OCI-LY3 (cell line): ENCODE measurements at regions not wholly inside any gene's neighbourhood (a gene's known extent, or its start where the extent isn't known, plus 50 kb on each side); places are given as distances from the start of the nearest gene placed in this dataset.

Experiments used
- H2AFZ ChIP-seq: fragments of 200-600, 300-600 bp; shearing (Covaris generic); 2 replicates; pipeline ENCODE4 v1.6.0; 2014; ENCODE audit warnings: antibody characterized with exemption, low read depth, low read length
- H3K27ac ChIP-seq: fragments of 200-600, 300-600 bp; sonication (generic); 2 replicates; pipeline ENCODE4 v1.5.1; 2014; ENCODE audit warnings: mild to moderate bottlenecking, low read length, moderate library complexity, mixed read lengths
- H3K27me3 ChIP-seq: fragments of 200-600, 300-600 bp; sonication (generic); 2 replicates; pipeline ENCODE4 v1.6.1; 2014; ENCODE audit warnings: low read depth, low read length, mixed read lengths
- H3K36me3 ChIP-seq: fragments of 200-600, 300-600 bp; sonication (generic); replicated peaks from 2 replicates; pipeline ENCODE3; 2014; ENCODE audit warnings: low read depth, low read length, mixed read lengths
- H3K4me1 ChIP-seq: fragments of 300-600, 200-600 bp; sonication (generic); 2 replicates; pipeline ENCODE4 v1.6.1; 2014; ENCODE audit warnings: low read length, mixed read lengths
- H3K4me2 ChIP-seq: fragments of 200-600, 300-600 bp; sonication (generic); 2 replicates; pipeline ENCODE4 v1.6.1; 2014; ENCODE audit warnings: low read length, mixed read lengths
- H3K4me3 ChIP-seq: fragments of 300-600, 200-600 bp; sonication (generic); 2 replicates; pipeline ENCODE4 v1.5.1; 2014; ENCODE audit warnings: antibody characterized with exemption, mild to moderate bottlenecking, low read length, moderate library complexity
- H3K79me2 ChIP-seq: fragments of 300-600, 200-600 bp; shearing (Covaris generic); 2 replicates; pipeline ENCODE4 v1.6.1; 2014; ENCODE audit warnings: mild to moderate bottlenecking, low read length, mixed read lengths
- H3K9ac ChIP-seq: fragments of 300-600, 200-600 bp; shearing (Covaris generic); 2 replicates; pipeline ENCODE4 v1.6.0; 2014; ENCODE audit warnings: mild to moderate bottlenecking, low read length, moderate library complexity
- H3K9me3 ChIP-seq: fragments of 200-600, 300-600 bp; shearing (Covaris generic); 2 replicates; pipeline ENCODE4 v1.6.1; 2014; ENCODE audit warnings: low read length, mixed read lengths; ENCODE audit not compliant: insufficient read depth
- H4K20me1 ChIP-seq: fragments of 200-600, 300-600 bp; sonication (generic); 2 replicates; pipeline ENCODE4 v1.6.1; 2016; ENCODE audit warnings: low read length, mixed read lengths; ENCODE audit not compliant: insufficient read depth
- EZH2phosphoT487 ChIP-seq: fragments of 200-600 bp; shearing (Covaris generic); IDR thresholded peaks from 2 replicates; pipeline ENCODE4 v1.6.1; 2018; ENCODE audit warnings: antibody characterized with exemption, mixed run types, low read depth
- TF ChIP-seq, protein P1 (sequence below): fragments of 200-600, 300-600 bp; sonication (generic); IDR thresholded peaks from 2 replicates; pipeline ENCODE4 v1.5.1; 2014; ENCODE audit warnings: antibody characterized with exemption, low read length, low read depth

GRCh38 chr2:142782942-142783443 lies 94.5 kb upstream of the KYNU start:
- Histone ChIP-seq H3K36me3 (no peaks in the 10 kb centered on the region), H3K27ac (no peak overlapping the region), H3K4me2 (no peak overlapping the region), H3K27me3 (no peaks in the 10 kb centered on the region), H3K9ac (no peak overlapping the region), H4K20me1 (no peaks in the 10 kb centered on the region), H2AFZ (no peak overlapping the region), H3K79me2 (no peaks in the 10 kb centered on the region), H3K9me3 (no peaks in the 10 kb centered on the region), H3K4me3 (no peak overlapping the region), H3K4me1 (no peaks in the 10 kb centered on the region)
- TF ChIP-seq, protein P1, sequence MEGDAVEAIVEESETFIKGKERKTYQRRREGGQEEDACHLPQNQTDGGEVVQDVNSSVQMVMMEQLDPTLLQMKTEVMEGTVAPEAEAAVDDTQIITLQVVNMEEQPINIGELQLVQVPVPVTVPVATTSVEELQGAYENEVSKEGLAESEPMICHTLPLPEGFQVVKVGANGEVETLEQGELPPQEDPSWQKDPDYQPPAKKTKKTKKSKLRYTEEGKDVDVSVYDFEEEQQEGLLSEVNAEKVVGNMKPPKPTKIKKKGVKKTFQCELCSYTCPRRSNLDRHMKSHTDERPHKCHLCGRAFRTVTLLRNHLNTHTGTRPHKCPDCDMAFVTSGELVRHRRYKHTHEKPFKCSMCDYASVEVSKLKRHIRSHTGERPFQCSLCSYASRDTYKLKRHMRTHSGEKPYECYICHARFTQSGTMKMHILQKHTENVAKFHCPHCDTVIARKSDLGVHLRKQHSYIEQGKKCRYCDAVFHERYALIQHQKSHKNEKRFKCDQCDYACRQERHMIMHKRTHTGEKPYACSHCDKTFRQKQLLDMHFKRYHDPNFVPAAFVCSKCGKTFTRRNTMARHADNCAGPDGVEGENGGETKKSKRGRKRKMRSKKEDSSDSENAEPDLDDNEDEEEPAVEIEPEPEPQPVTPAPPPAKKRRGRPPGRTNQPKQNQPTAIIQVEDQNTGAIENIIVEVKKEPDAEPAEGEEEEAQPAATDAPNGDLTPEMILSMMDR: no peak
- TF ChIP-seq EZH2phosphoT487: no peak

GRCh38 chr2:142781146-142781545 lies 96.3 kb upstream of the KYNU start:
- Histone ChIP-seq H3K4me3 (no peak overlapping the region), H4K20me1 (no peaks in the 10 kb centered on the region), H3K27ac (no peak overlapping the region), H3K4me2 (no peak overlapping the region), H3K36me3 (no peaks in the 10 kb centered on the region), H2AFZ (no peak overlapping the region), H3K79me2 (no peaks in the 10 kb centered on the region), H3K27me3 (no peaks in the 10 kb centered on the region), H3K4me1 (no peaks in the 10 kb centered on the region), H3K9me3 (no peaks in the 10 kb centered on the region), H3K9ac (no peak overlapping the region)
- no peak for TF ChIP-seq EZH2phosphoT487
- TF ChIP-seq, protein P1: no peak

- no peaks in the 10 kb centered on the region for H3K36me3 ChIP-seq
- H3K27me3 ChIP-seq: no peaks in the 10 kb centered on the region
- no peak overlapping the region for H3K4me2 ChIP-seq
- H2AFZ ChIP-seq: no peak overlapping the region
- H4K20me1 ChIP-seq: no peaks in the 10 kb centered on the region
- no peak overlapping the region for H3K9ac ChIP-seq
- H3K9me3 ChIP-seq: no peaks in the 10 kb centered on the region; the same call in 1 of the 2 replicates
- H3K4me3 ChIP-seq: no peak overlapping the region
- TF ChIP-seq EZH2phosphoT487: no peak
- TF ChIP-seq, protein P1: no peak
- no peak overlapping the region for H3K27ac ChIP-seq
- no peaks in the 10 kb centered on the region for H3K79me2 ChIP-seq
- no peaks in the 10 kb centered on the region for H3K4me1 ChIP-seq
Measured at GRCh38 chr2:142778289-142778688, 99.2 kb upstream of the KYNU start.

DNA sequence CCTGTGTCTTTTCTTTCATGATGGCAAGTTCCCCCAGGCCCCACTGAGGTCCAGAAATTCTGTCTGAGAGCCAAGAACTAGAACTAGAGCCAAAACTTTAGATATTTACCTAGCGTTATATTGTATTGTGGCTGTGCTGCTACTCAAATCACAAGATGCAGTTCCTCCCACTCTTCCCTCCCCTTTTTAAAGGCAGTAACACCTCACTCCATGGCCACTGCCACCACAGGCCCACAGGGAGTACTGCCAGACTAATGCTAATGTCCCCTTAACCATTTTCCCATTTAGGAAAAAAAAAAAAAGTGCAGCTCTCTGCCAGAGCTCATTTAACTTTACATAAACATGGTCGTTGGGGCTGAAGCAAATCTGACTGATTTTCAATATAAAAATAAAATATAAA lies 99.7 kb upstream of the KYNU start:
- Histone ChIP-seq H3K9me3 (no peaks in the 10 kb centered on the region; the same call in 1 of the 2 replicates), H3K27ac (no peak overlapping the region), H3K79me2 (no peaks in the 10 kb centered on the region), H3K9ac (no peak overlapping the region), H2AFZ (no peak overlapping the region), H4K20me1 (no peaks in the 10 kb centered on the region), H3K4me3 (no peak overlapping the region), H3K4me2 (no peak overlapping the region), H3K36me3 (no peaks in the 10 kb centered on the region), H3K4me1 (no peaks in the 10 kb centered on the region), H3K27me3 (no peaks in the 10 kb centered on the region)
- TF ChIP-seq EZH2phosphoT487: no peak
- TF ChIP-seq, protein P1: no peak
